Adrenal gland (tissue), 5 donors: ENCODE measurements at regions not wholly inside any gene's neighbourhood (a gene's known extent, or its start where the extent isn't known, plus 50 kb on each side); places are given as distances from the start of the nearest gene placed in this dataset.

Experiments
- CTCF ChIP-seq, 6 experiments: fragments of 450-650 bp in 4 of 6; fragments of 200-600 bp in 2 of 6; sonication (generic) in 1 of 6; IDR thresholded peaks; 1 replicate in 5 of 6; 2 replicates in 1 of 6; pipeline versions ENCODE4 v1.5.1 to v1.8.0; 2016 to 2021; ENCODE audit warnings: antibody characterized with exemption in 6 of 6, mild to moderate bottlenecking in 2 of 6, moderate library complexity in 1 of 6
- POLR2A ChIP-seq, 2 donors: fragments of 450-650 bp; IDR thresholded peaks; one replicate each; pipeline ENCODE4 v1.6.1; 2017; ENCODE audit warnings: antibody characterized with exemption in 2 of 2, mild to moderate bottlenecking in 2 of 2, moderate library complexity in 1 of 2
- donor health status: DM: no; HTN: no; CAD: no.

GRCh38 chr2:129903586-129904425 lies 75.7 kb upstream of the RAB6C start:
- TF ChIP-seq CTCF (IDR thresholded peaks at IDR 0.05): no peak
- no peak for TF ChIP-seq POLR2A (IDR thresholded peaks at IDR 0.05)
